ENCODE measurements at regions not wholly inside any gene's neighbourhood (a gene's known extent, or its start where the extent isn't known, plus 50 kb on each side); places are given as distances from the start of the nearest gene placed in this dataset.

DNA sequence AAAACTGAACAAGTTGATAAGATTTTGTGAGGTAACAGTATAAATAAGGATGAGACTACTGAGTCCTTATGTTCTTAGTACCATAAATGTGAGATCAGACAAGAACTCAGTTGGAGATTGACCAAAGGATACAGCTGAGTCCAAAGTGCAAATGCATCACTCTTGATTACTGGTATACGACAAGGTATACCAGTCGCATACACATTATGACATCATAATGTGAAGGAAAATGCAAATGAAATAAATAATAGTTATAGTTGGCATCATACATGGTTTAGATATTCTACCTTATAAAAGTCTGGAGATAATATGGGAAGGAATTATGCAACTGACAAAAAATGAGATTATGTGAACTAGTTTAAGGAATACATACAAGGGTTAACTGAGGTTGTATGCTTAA lies 476.3 kb upstream of the STXBP6 start:
- Histone ChIP-seq H3K36me3 (ENCODE audit: control insufficient read depth in 3 of 3, insufficient read depth in 2 of 3, low read depth in 1 of 3, low read length in 3 of 3) (no peaks in the 10 kb centered on the region), H3K9me3 (ENCODE audit: control insufficient read depth in 2 of 2, insufficient read depth in 1 of 2, low read depth in 1 of 2, low read length in 1 of 2) (no peaks in the 10 kb centered on the region), H3K4me3 (ENCODE audit: low read depth in 1 of 3, low read length in 3 of 3) (no peak overlapping the region), H3K27ac (ENCODE audit: low read depth in 1 of 3, low read length in 2 of 3) (no peak overlapping the region), H3K4me1 (ENCODE audit: control insufficient read depth in 3 of 3, insufficient read depth in 2 of 3, low read depth in 1 of 3, low read length in 2 of 3) (no peaks in the 10 kb centered on the region), H3K27me3 (ENCODE audit: control insufficient read depth in 3 of 3, insufficient read depth in 3 of 3, low read length in 3 of 3) (no peaks in the 10 kb centered on the region)
- DNase-seq (no peak), FAIRE-seq (no peak)
- WGBS, 3 donors, result 89 to 96% (median 94%) methylated on average over 2 of the region's 2 CpGs

DNA sequence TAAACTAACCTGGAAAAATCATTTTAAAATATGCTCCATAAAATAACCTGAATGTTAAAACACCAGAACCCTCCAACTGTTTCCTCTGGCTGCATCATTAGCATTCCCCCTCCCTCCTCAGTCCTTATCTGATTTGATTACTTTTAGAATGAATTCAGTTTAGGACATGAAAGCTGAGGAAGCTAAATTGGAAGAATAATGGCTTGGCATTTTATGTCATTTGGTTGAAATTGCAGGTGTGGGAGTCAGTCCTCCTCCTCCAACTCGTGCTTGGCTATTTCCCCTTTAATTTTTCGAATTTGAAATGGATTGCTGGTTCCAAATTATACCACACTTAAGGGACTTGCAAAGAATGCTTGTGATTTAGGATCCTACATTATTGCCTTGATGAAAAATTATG lies 473.0 kb upstream of the STXBP6 start:
- Histone ChIP-seq H3K27ac (ENCODE audit: low read depth in 1 of 3, low read length in 2 of 3) (no peak overlapping the region), H3K36me3 (ENCODE audit: control insufficient read depth in 3 of 3, insufficient read depth in 2 of 3, low read depth in 1 of 3, low read length in 3 of 3) (no peaks in the 10 kb centered on the region), H3K4me3 (ENCODE audit: low read depth in 1 of 3, low read length in 3 of 3) (no peak overlapping the region), H3K4me1 (ENCODE audit: control insufficient read depth in 3 of 3, insufficient read depth in 2 of 3, low read depth in 1 of 3, low read length in 2 of 3) (no peaks in the 10 kb centered on the region), H3K9me3 (ENCODE audit: control insufficient read depth in 2 of 2, insufficient read depth in 1 of 2, low read depth in 1 of 2, low read length in 1 of 2) (no peaks in the 10 kb centered on the region), H3K27me3 (ENCODE audit: control insufficient read depth in 3 of 3, insufficient read depth in 3 of 3, low read length in 3 of 3) (no peaks in the 10 kb centered on the region)
- no peak for FAIRE-seq
- 7 to 46% (median 25%) methylated on average over 2 of the region's 2 CpGs for WGBS, 3 donors
- no peak for DNase-seq

- H3K4me1 ChIP-seq (ENCODE audit: control insufficient read depth in 3 of 3, insufficient read depth in 2 of 3, low read depth in 1 of 3, low read length in 2 of 3), result no peaks in the 10 kb centered on the region
- H3K4me3 ChIP-seq (ENCODE audit: low read depth in 1 of 3, low read length in 3 of 3), result no peak overlapping the region
- no peaks in the 10 kb centered on the region for H3K9me3 ChIP-seq (ENCODE audit: control insufficient read depth in 2 of 2, insufficient read depth in 1 of 2, low read depth in 1 of 2, low read length in 1 of 2)
- 78 to 85% (median 83%) methylated on average over 6 of the region's 6 CpGs for WGBS, 3 donors
- FAIRE-seq (no peak), DNase-seq (no peak)
- no peaks in the 10 kb centered on the region for H3K27me3 ChIP-seq (ENCODE audit: control insufficient read depth in 3 of 3, insufficient read depth in 3 of 3, low read length in 3 of 3)
- no peak overlapping the region for H3K27ac ChIP-seq (ENCODE audit: low read depth in 1 of 3, low read length in 2 of 3)
- H3K36me3 ChIP-seq (ENCODE audit: control insufficient read depth in 3 of 3, insufficient read depth in 2 of 3, low read depth in 1 of 3, low read length in 3 of 3), result no peaks in the 10 kb centered on the region
Observed at GRCh38 chr14:25522116-25522515, 472.2 kb upstream of the STXBP6 start.

GRCh38 chr14:25521616-25522015 lies 471.7 kb upstream of the STXBP6 start:
- no peak overlapping the region for H3K27ac ChIP-seq (ENCODE audit: low read depth in 1 of 3, low read length in 2 of 3)
- no peak for FAIRE-seq
- H3K9me3 ChIP-seq (ENCODE audit: control insufficient read depth in 2 of 2, insufficient read depth in 1 of 2, low read depth in 1 of 2, low read length in 1 of 2), result peaks cover 0 to 1% of the 10 kb centered on the region in 2 donors
- H3K36me3 ChIP-seq (ENCODE audit: control insufficient read depth in 3 of 3, insufficient read depth in 2 of 3, low read depth in 1 of 3, low read length in 3 of 3), result no peaks in the 10 kb centered on the region
- WGBS, 3 donors, result 55 to 67% (median 62%) methylated on average over 2 of the region's 2 CpGs
- no peaks in the 10 kb centered on the region for H3K27me3 ChIP-seq (ENCODE audit: control insufficient read depth in 3 of 3, insufficient read depth in 3 of 3, low read length in 3 of 3)
- no peak for DNase-seq
- H3K4me3 ChIP-seq (ENCODE audit: low read depth in 1 of 3, low read length in 3 of 3), result no peak overlapping the region
- H3K4me1 ChIP-seq (ENCODE audit: control insufficient read depth in 3 of 3, insufficient read depth in 2 of 3, low read depth in 1 of 3, low read length in 2 of 3), result no peaks in the 10 kb centered on the region

GRCh38 chr14:25520821-25521220 lies 470.9 kb upstream of the STXBP6 start:
- FAIRE-seq (no peak), DNase-seq (no peak)
- H3K4me3 ChIP-seq (ENCODE audit: low read depth in 1 of 3, low read length in 3 of 3), result no peak overlapping the region
- no peaks in the 10 kb centered on the region for H3K4me1 ChIP-seq (ENCODE audit: control insufficient read depth in 3 of 3, insufficient read depth in 2 of 3, low read depth in 1 of 3, low read length in 2 of 3)
- H3K9me3 ChIP-seq (ENCODE audit: control insufficient read depth in 2 of 2, insufficient read depth in 1 of 2, low read depth in 1 of 2, low read length in 1 of 2), result peaks cover 0 to 1% of the 10 kb centered on the region in 2 donors
- no peak overlapping the region for H3K27ac ChIP-seq (ENCODE audit: low read depth in 1 of 3, low read length in 2 of 3)
- WGBS, 3 donors, result 87 to 89% (median 88%) methylated on average over 13 of the region's 13 CpGs
- H3K27me3 ChIP-seq (ENCODE audit: control insufficient read depth in 3 of 3, insufficient read depth in 3 of 3, low read length in 3 of 3), result no peaks in the 10 kb centered on the region
- H3K36me3 ChIP-seq (ENCODE audit: control insufficient read depth in 3 of 3, insufficient read depth in 2 of 3, low read depth in 1 of 3, low read length in 3 of 3), result no peaks in the 10 kb centered on the region

DNA sequence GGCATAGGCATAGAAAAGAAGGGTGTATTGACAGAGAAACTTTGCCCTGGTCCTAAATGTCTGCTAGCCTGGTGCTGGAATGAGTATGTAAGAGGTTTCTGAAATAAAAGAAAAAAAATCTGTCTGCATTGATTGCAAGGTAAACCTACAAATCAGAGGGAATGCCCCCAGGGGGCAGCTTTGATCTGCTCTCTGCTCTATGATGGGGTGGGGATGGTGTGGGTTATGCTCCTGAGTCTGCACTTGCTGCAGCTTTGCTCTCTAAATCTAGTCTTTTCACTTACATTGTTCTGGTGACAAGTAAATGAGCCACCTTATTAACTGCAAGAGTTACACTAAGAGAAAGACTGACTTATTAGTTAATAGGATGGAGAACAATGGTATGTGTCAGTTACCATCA lies 468.4 kb upstream of the STXBP6 start:
- DNase-seq (no peak), FAIRE-seq (no peak)
- no peak overlapping the region for H3K27ac ChIP-seq (ENCODE audit: low read depth in 1 of 3, low read length in 2 of 3)
- peaks cover 0 to 1% of the 10 kb centered on the region in 2 donors for H3K9me3 ChIP-seq (ENCODE audit: control insufficient read depth in 2 of 2, insufficient read depth in 1 of 2, low read depth in 1 of 2, low read length in 1 of 2)
- H3K36me3 ChIP-seq (ENCODE audit: control insufficient read depth in 3 of 3, insufficient read depth in 2 of 3, low read depth in 1 of 3, low read length in 3 of 3), result no peaks in the 10 kb centered on the region
- H3K4me1 ChIP-seq (ENCODE audit: control insufficient read depth in 3 of 3, insufficient read depth in 2 of 3, low read depth in 1 of 3, low read length in 2 of 3), result no peaks in the 10 kb centered on the region
- H3K27me3 ChIP-seq (ENCODE audit: control insufficient read depth in 3 of 3, insufficient read depth in 3 of 3, low read length in 3 of 3), result no peaks in the 10 kb centered on the region
- H3K4me3 ChIP-seq (ENCODE audit: low read depth in 1 of 3, low read length in 3 of 3), result no peak overlapping the region

- Histone ChIP-seq H3K4me1 (ENCODE audit: control insufficient read depth in 3 of 3, insufficient read depth in 2 of 3, low read depth in 1 of 3, low read length in 2 of 3) (no peaks in the 10 kb centered on the region), H3K9me3 (ENCODE audit: control insufficient read depth in 2 of 2, insufficient read depth in 1 of 2, low read depth in 1 of 2, low read length in 1 of 2) (peaks cover 0 to 1% of the 10 kb centered on the region in 2 donors), H3K27me3 (ENCODE audit: control insufficient read depth in 3 of 3, insufficient read depth in 3 of 3, low read length in 3 of 3) (no peaks in the 10 kb centered on the region), H3K27ac (ENCODE audit: low read depth in 1 of 3, low read length in 2 of 3) (no peak overlapping the region), H3K36me3 (ENCODE audit: control insufficient read depth in 3 of 3, insufficient read depth in 2 of 3, low read depth in 1 of 3, low read length in 3 of 3) (no peaks in the 10 kb centered on the region), H3K4me3 (ENCODE audit: low read depth in 1 of 3, low read length in 3 of 3) (no peak overlapping the region)
- DNase-seq (no peak), FAIRE-seq (no peak)
Observed at GRCh38 chr14:25516838-25517237, 466.9 kb upstream of the STXBP6 start.

GRCh38 chr14:25508845-25509244 lies 458.9 kb upstream of the STXBP6 start:
- Histone ChIP-seq H3K27ac (ENCODE audit: low read depth in 1 of 3, low read length in 2 of 3) (no peak overlapping the region), H3K4me3 (ENCODE audit: low read depth in 1 of 3, low read length in 3 of 3) (no peak overlapping the region), H3K36me3 (ENCODE audit: control insufficient read depth in 3 of 3, insufficient read depth in 2 of 3, low read depth in 1 of 3, low read length in 3 of 3) (no peaks in the 10 kb centered on the region), H3K27me3 (ENCODE audit: control insufficient read depth in 3 of 3, insufficient read depth in 3 of 3, low read length in 3 of 3) (no peaks in the 10 kb centered on the region), H3K4me1 (ENCODE audit: control insufficient read depth in 3 of 3, insufficient read depth in 2 of 3, low read depth in 1 of 3, low read length in 2 of 3) (no peaks in the 10 kb centered on the region), H3K9me3 (ENCODE audit: control insufficient read depth in 2 of 2, insufficient read depth in 1 of 2, low read depth in 1 of 2, low read length in 1 of 2) (no peaks in the 10 kb centered on the region)
- no peak for DNase-seq
- no peak for FAIRE-seq
- 84 to 89% (median 89%) methylated on average over 2 of the region's 2 CpGs for WGBS, 3 donors

DNA sequence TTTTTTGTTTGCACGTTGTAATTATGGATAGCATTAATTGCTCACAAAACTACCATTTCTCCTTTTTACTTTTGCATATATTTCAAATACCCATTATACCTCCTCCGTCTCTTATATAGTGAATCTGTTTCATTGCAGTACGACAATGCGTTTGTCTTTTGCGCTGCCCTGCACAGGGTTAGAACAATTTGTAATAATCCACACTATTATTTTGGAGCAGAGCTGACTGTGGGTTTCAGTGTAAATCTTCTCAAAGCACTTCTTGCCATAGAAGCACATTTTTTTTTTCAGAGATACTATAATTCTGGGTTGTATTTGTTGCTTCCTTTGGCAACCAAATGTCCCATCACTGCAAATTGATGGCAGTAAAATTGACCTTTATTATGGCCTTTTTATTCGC lies 451.8 kb upstream of the STXBP6 start:
- Histone ChIP-seq H3K27ac (ENCODE audit: low read depth in 1 of 3, low read length in 2 of 3) (no peak overlapping the region), H3K4me3 (ENCODE audit: low read depth in 1 of 3, low read length in 3 of 3) (no peak overlapping the region), H3K9me3 (ENCODE audit: control insufficient read depth in 2 of 2, insufficient read depth in 1 of 2, low read depth in 1 of 2, low read length in 1 of 2) (no peaks in the 10 kb centered on the region), H3K4me1 (ENCODE audit: control insufficient read depth in 3 of 3, insufficient read depth in 2 of 3, low read depth in 1 of 3, low read length in 2 of 3) (no peaks in the 10 kb centered on the region), H3K36me3 (ENCODE audit: control insufficient read depth in 3 of 3, insufficient read depth in 2 of 3, low read depth in 1 of 3, low read length in 3 of 3) (no peaks in the 10 kb centered on the region), H3K27me3 (ENCODE audit: control insufficient read depth in 3 of 3, insufficient read depth in 3 of 3, low read length in 3 of 3) (no peaks in the 10 kb centered on the region)
- 88 to 92% (median 90%) methylated on average over 6 of the region's 6 CpGs for WGBS, 3 donors
- DNase-seq, result no peak
- no peak for FAIRE-seq
